OCI-LY7 (cell line): ENCODE measurements at regions not wholly inside any gene's neighbourhood (a gene's known extent, or its start where the extent isn't known, plus 50 kb on each side); places are given as distances from the start of the nearest gene placed in this dataset.

Experiments
- BruUV-seq: library from RNA; stranded (reverse); fragments of 400-500 nt; replicated peaks from 2 replicates; lab custom pipeline; 2021; lab: Mats Ljungman, UMichigan
- CTCF ChIA-PET: fragments of 300-600 bp; sonication (Branson Sonifier 250); formaldehyde crosslinking; loops from one replicate; lab custom pipeline; 2022; ENCODE audit warnings: antibody characterized with exemption; ENCODE audit not compliant: unreplicated experiment; lab: Charles Lee
- POLR2A ChIA-PET: fragments of 300-600 bp; sonication (Branson Sonifier 250); formaldehyde crosslinking; loops from one replicate; lab custom pipeline; 2022; ENCODE audit warnings: antibody characterized with exemption; lab: Charles Lee
- DNase-seq: peaks from one replicate; pipeline ENCODE4 v3.0.0-alpha.2; 2015; ENCODE audit warnings: low spot score
- H2AFZ ChIP-seq: fragments of 200-600 bp; sonication (generic), shearing (Covaris generic); 2 replicates; pipeline ENCODE4 v1.6.1; 2014; ENCODE audit warnings: mild to moderate bottlenecking, antibody characterized with exemption, low read length, moderate library complexity
- H3K27ac ChIP-seq: fragments of 200-600 bp; sonication (generic); 2 replicates; pipeline ENCODE4 v1.5.1; 2014; ENCODE audit warnings: mixed run types, low read depth, mild to moderate bottlenecking, moderate library complexity, low read length, inconsistent platforms; ENCODE audit not compliant: poor library complexity, severe bottlenecking
- H3K36me3 ChIP-seq: fragments of 200-600 bp; sonication (generic); 2 replicates; pipeline ENCODE4 v1.6.1; 2014; ENCODE audit warnings: mild to moderate bottlenecking, antibody characterized with exemption, low read length, moderate library complexity, mixed read lengths; ENCODE audit not compliant: insufficient read depth
- H3K4me1 ChIP-seq: fragments of 200-600 bp; sonication (generic); 2 replicates; pipeline ENCODE4 v1.5.1; 2014; ENCODE audit warnings: mild to moderate bottlenecking, low read length; ENCODE audit not compliant: insufficient read depth, poor library complexity, severe bottlenecking
- H3K4me2 ChIP-seq: fragments of 200-600 bp; sonication (generic); 2 replicates; pipeline ENCODE4 v1.6.1; 2014; ENCODE audit warnings: mild to moderate bottlenecking, low read length
- H3K4me3 ChIP-seq: fragments of 200-600 bp; sonication (generic); 2 replicates; pipeline ENCODE4 v1.5.1; 2014; ENCODE audit warnings: mild to moderate bottlenecking, low read depth, low read length; ENCODE audit not compliant: poor library complexity, severe bottlenecking
- H3K79me2 ChIP-seq: fragments of 200-600 bp; sonication (generic); 2 replicates; pipeline ENCODE4 v1.6.1; 2016; ENCODE audit warnings: low read depth, mild to moderate bottlenecking, low read length, moderate library complexity, mixed read lengths; ENCODE audit not compliant: insufficient read depth
- H3K9me2 ChIP-seq: fragments of 200-600 bp; sonication (generic); 2 replicates; pipeline ENCODE4 v1.6.1; 2016; ENCODE audit warnings: mild to moderate bottlenecking, low read length, mixed read lengths; ENCODE audit not compliant: insufficient read depth
- H3K9me3 ChIP-seq: fragments of 200-600 bp; sonication (generic); 2 replicates; pipeline ENCODE4 v1.6.1; 2014; ENCODE audit warnings: mild to moderate bottlenecking, mixed run types, low read length, mixed read lengths
- H4K20me1 ChIP-seq: fragments of 200-600 bp; sonication (generic); 2 replicates; pipeline ENCODE4 v1.6.1; 2014; ENCODE audit warnings: mild to moderate bottlenecking, antibody characterized with exemption, low read length, moderate library complexity, mixed read lengths; ENCODE audit not compliant: insufficient read depth
- CTCF ChIP-seq: fragments of 200-600 bp; sonication (generic); conservative IDR thresholded peaks from 2 replicates; pipeline ENCODE4 v1.5.1; 2014; ENCODE audit warnings: mild to moderate bottlenecking, antibody characterized with exemption, low read length, moderate library complexity, mixed read lengths
- EZH2phosphoT487 ChIP-seq: fragments of 200-600 bp; sonication (generic); IDR thresholded peaks from 2 replicates; pipeline ENCODE4 v1.6.1; 2018; ENCODE audit warnings: low read depth, borderline replicate concordance, mild to moderate bottlenecking, mixed run types, antibody characterized with exemption, low read length, moderate library complexity, mixed read lengths
- intact Hi-C: fragments of 100-400 bp; cut with micrococcal nuclease; formaldehyde crosslinking; loops from one replicate; pipeline ENCODE4 v1.10.0; 2022; ENCODE audit not compliant: unreplicated experiment

- H3K4me3 ChIP-seq = no peak overlapping the region
- H3K4me2 ChIP-seq = no peak overlapping the region
- BruUV-seq = no TSS peak
- POLR2A ChIA-PET = interaction anchor here (0.6 kb wide), 1 partner anchor 174 kb away, joined by 3 read pairs; no protein-coding TSS in a partner anchor
- CTCF ChIA-PET = no interaction called here
- no peaks in the 10 kb centered on the region for H3K4me1 ChIP-seq
- no peaks in the 10 kb centered on the region for H4K20me1 ChIP-seq
- TF ChIP-seq EZH2phosphoT487 (no peak), CTCF (no peak)
- DNase-seq = no peak
- no peaks in the 10 kb centered on the region for H3K36me3 ChIP-seq
- H3K27ac ChIP-seq = no peak overlapping the region
- H3K9me2 ChIP-seq = no peaks in the 10 kb centered on the region
- H2AFZ ChIP-seq = no peak overlapping the region
- peaks cover 4% of the 10 kb centered on the region; the same call in 1 of the 2 replicates for H3K9me3 ChIP-seq
- intact Hi-C loops = no loop called here
- no peaks in the 10 kb centered on the region for H3K79me2 ChIP-seq
These were observed 385.8 kb upstream of the PCSK5 start for GRCh38 chr9:75504721-75505120.

GRCh38 chr9:75505654-75506053, 384.8 kb upstream of the PCSK5 start:
- POLR2A ChIA-PET = interaction anchor here (0.6 kb wide), 2 partner anchors 414 to 878 kb away, joined by 3 read pairs; no protein-coding TSS in a partner anchor
- H3K79me2 ChIP-seq = no peaks in the 10 kb centered on the region

More at GRCh38 chr9:75505654-75506053, 384.8 kb upstream of the PCSK5 start:
- TF ChIP-seq CTCF (no peak), EZH2phosphoT487 (no peak)
- Histone ChIP-seq H3K36me3 (no peaks in the 10 kb centered on the region), H3K9me3 (peaks cover 4% of the 10 kb centered on the region; the same call in 1 of the 2 replicates), H3K4me3 (no peak overlapping the region), H3K4me2 (no peak overlapping the region), H3K27ac (no peak overlapping the region), H4K20me1 (no peaks in the 10 kb centered on the region), H2AFZ (no peak overlapping the region), H3K9me2 (no peaks in the 10 kb centered on the region), H3K4me1 (no peaks in the 10 kb centered on the region)
- DNase-seq = no peak
- intact Hi-C loops = no loop called here
- BruUV-seq = no TSS peak
- CTCF ChIA-PET = no interaction called here
